Osteocyte (in vitro differentiated cells): ENCODE measurements at regions not wholly inside any gene's neighbourhood (a gene's known extent, or its start where the extent isn't known, plus 50 kb on each side); places are given as distances from the start of the nearest gene placed in this dataset.

Source experiments
- DNase-seq: peaks from one replicate; pipeline ENCODE4 v3.0.0; 2021; ENCODE audit warnings: mixed read lengths; ENCODE audit not compliant: unreplicated experiment; ENCODE audit errors: extremely low spot score
- H3K27ac Mint-ChIP-seq: one replicate; pipeline ENCODE4 v1.8.0; 2021; ENCODE audit warnings: mild to moderate bottlenecking, mixed read lengths; ENCODE audit not compliant: unreplicated experiment
- H3K27me3 Mint-ChIP-seq: one replicate; pipeline ENCODE4 v1.8.0; 2021; ENCODE audit warnings: mixed read lengths; ENCODE audit not compliant: unreplicated experiment
- H3K36me3 Mint-ChIP-seq: one replicate; pipeline ENCODE4 v1.8.0; 2021; ENCODE audit warnings: mixed read lengths; ENCODE audit not compliant: unreplicated experiment
- H3K4me1 Mint-ChIP-seq: one replicate; pipeline ENCODE4 v1.8.0; 2021; ENCODE audit warnings: mixed read lengths; ENCODE audit not compliant: unreplicated experiment
- H3K4me3 Mint-ChIP-seq: one replicate; pipeline ENCODE4 v1.8.0; 2021; ENCODE audit warnings: mild to moderate bottlenecking, moderate library complexity, mixed read lengths; ENCODE audit not compliant: unreplicated experiment
- H3K9me3 Mint-ChIP-seq: one replicate; pipeline ENCODE4 v1.8.0; 2021; ENCODE audit warnings: mixed read lengths; ENCODE audit not compliant: unreplicated experiment
- TF ChIP-seq, protein P1 (sequence below): fragments of 200-600 bp; sonication (generic); IDR thresholded peaks from 2 replicates; pipeline ENCODE4 v1.5.0; 2021; ENCODE audit warnings: antibody characterized with exemption, mild to moderate bottlenecking, moderate library complexity

DNA sequence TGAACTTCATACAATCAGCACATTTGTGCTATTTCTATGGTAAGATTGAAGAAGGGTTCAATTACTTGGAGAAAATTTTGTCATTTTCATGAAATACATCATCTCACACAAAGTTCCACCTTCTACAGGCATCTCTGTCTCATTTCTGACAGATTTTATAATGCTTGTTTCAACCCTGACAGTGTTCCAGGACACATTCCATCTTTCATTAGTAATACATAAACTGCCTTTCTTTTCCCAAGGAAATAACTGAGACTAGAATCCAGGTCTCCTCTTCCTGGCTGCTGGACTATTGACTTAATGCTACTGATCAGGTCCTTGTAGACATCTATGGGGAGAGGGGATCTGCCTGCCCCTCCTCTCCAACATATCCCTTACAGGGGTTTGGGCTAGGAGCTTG is 70.1 kb upstream of the PLPP4 start:
- H3K36me3 Mint-ChIP-seq: no peaks in the 10 kb centered on the region
- no peak overlapping the region for H3K27ac Mint-ChIP-seq
- TF ChIP-seq, protein P1, sequence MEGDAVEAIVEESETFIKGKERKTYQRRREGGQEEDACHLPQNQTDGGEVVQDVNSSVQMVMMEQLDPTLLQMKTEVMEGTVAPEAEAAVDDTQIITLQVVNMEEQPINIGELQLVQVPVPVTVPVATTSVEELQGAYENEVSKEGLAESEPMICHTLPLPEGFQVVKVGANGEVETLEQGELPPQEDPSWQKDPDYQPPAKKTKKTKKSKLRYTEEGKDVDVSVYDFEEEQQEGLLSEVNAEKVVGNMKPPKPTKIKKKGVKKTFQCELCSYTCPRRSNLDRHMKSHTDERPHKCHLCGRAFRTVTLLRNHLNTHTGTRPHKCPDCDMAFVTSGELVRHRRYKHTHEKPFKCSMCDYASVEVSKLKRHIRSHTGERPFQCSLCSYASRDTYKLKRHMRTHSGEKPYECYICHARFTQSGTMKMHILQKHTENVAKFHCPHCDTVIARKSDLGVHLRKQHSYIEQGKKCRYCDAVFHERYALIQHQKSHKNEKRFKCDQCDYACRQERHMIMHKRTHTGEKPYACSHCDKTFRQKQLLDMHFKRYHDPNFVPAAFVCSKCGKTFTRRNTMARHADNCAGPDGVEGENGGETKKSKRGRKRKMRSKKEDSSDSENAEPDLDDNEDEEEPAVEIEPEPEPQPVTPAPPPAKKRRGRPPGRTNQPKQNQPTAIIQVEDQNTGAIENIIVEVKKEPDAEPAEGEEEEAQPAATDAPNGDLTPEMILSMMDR: no peak
- H3K27me3 Mint-ChIP-seq: no peaks in the 10 kb centered on the region
- DNase-seq: no peak
- H3K9me3 Mint-ChIP-seq: no peaks in the 10 kb centered on the region
- H3K4me3 Mint-ChIP-seq: no peak overlapping the region
- no peaks in the 10 kb centered on the region for H3K4me1 Mint-ChIP-seq

- no peak for DNase-seq
- no peaks in the 10 kb centered on the region for H3K9me3 Mint-ChIP-seq
- H3K27ac Mint-ChIP-seq: no peak overlapping the region
- no peak overlapping the region for H3K4me3 Mint-ChIP-seq
- H3K36me3 Mint-ChIP-seq: no peaks in the 10 kb centered on the region
- H3K27me3 Mint-ChIP-seq: no peaks in the 10 kb centered on the region
- TF ChIP-seq, protein P1: no peak
- H3K4me1 Mint-ChIP-seq: no peaks in the 10 kb centered on the region
Measured at GRCh38 chr10:120387326-120387725, 69.7 kb upstream of the PLPP4 start.

DNA sequence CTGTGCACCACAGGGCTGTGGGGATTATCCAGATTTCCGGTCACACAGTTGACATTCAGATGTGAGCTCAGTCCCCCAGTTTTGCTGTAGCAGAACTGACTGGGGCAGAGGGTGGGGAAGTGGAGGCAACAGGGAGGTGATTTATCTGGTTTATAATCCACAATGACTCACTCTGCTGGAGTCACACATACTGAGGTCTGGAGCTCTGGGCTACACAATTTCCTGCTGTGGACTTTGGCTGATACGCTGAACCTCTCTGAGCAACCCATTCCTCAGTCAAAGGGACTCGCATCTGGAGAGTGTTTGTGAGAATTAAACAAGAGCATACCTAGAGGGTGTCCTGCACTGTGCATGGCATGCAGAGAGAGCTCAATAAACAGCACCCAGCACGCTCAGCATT is 64.8 kb upstream of the PLPP4 start:
- DNase-seq: no peak

DNA sequence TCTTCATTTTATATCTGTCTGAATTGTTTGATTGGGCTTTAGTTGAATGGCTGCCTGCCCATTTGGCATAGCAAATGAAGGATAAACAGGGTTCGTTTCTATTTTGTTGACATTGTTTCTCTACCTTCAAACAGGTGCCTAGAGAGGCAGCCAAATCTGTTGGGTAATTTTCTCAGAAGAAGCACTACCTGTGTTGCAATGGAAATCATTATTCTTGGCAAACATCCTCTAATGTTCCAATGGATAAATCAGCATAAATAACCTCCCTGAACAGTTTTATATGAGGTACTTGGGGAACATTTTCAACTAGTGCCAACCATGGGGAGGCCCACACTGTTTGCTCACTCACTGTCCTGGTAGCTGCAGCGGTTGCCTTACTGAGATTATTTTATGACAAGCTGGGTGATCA is 64.4 kb upstream of the PLPP4 start:
- H3K27me3 Mint-ChIP-seq: no peaks in the 10 kb centered on the region
- no peak for DNase-seq
- no peaks in the 10 kb centered on the region for H3K9me3 Mint-ChIP-seq
- no peak overlapping the region for H3K27ac Mint-ChIP-seq
- TF ChIP-seq, protein P1: no peak
- H3K4me1 Mint-ChIP-seq: no peaks in the 10 kb centered on the region
- no peaks in the 10 kb centered on the region for H3K36me3 Mint-ChIP-seq
- no peak overlapping the region for H3K4me3 Mint-ChIP-seq

More for the DNA sequence above, 64.8 kb upstream of the PLPP4 start:
- no peaks in the 10 kb centered on the region for H3K9me3 Mint-ChIP-seq
- H3K4me3 Mint-ChIP-seq: no peak overlapping the region
- no peaks in the 10 kb centered on the region for H3K27me3 Mint-ChIP-seq
- H3K36me3 Mint-ChIP-seq: no peaks in the 10 kb centered on the region
- TF ChIP-seq, protein P1: no peak
- H3K4me1 Mint-ChIP-seq: no peaks in the 10 kb centered on the region
- H3K27ac Mint-ChIP-seq: no peak overlapping the region

DNA sequence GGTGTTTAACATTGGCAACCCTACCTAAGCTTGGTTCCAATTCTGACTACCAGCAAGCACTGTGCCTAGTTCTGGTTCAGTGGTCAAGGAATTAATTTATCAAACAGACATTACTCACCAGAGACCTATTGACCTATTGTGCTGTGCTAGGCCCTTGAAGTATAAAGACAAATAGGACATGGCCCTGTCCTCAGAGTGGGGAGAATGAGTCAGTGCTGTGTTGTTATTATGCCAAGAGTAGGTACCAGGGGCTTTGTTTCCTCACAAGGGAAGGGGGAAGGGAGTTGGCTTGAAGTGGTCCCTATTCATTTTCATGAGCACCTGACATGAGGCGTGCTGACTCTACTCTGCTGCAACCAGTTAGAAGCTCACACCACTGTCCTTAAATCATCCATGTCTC is 62.6 kb upstream of the PLPP4 start:
- H3K4me3 Mint-ChIP-seq: no peak overlapping the region
- no peaks in the 10 kb centered on the region for H3K36me3 Mint-ChIP-seq
- no peak for DNase-seq
- H3K27ac Mint-ChIP-seq: no peak overlapping the region
- H3K27me3 Mint-ChIP-seq: no peaks in the 10 kb centered on the region
- TF ChIP-seq, protein P1: no peak
- no peaks in the 10 kb centered on the region for H3K9me3 Mint-ChIP-seq
- H3K4me1 Mint-ChIP-seq: no peaks in the 10 kb centered on the region
